GM23248 (cell line): ENCODE measurements at regions not wholly inside any gene's neighbourhood (a gene's known extent, or its start where the extent isn't known, plus 50 kb on each side); places are given as distances from the start of the nearest gene placed in this dataset.

ENCODE experiments used
- EZH2 ChIP-seq: fragments of 200-600 bp; sonication (generic); IDR thresholded peaks from 2 replicates; pipeline ENCODE4 v1.6.1; 2018; ENCODE audit warnings: antibody characterized with exemption, mild to moderate bottlenecking; ENCODE audit not compliant: insufficient read depth, poor library complexity, severe bottlenecking
- EZH2phosphoT487 ChIP-seq: fragments of 200-600 bp; sonication (generic); IDR thresholded peaks from 2 replicates; pipeline ENCODE4 v1.6.1; 2018; ENCODE audit warnings: antibody characterized with exemption, moderate library complexity, mild to moderate bottlenecking, low read depth; ENCODE audit not compliant: insufficient read depth

DNA sequence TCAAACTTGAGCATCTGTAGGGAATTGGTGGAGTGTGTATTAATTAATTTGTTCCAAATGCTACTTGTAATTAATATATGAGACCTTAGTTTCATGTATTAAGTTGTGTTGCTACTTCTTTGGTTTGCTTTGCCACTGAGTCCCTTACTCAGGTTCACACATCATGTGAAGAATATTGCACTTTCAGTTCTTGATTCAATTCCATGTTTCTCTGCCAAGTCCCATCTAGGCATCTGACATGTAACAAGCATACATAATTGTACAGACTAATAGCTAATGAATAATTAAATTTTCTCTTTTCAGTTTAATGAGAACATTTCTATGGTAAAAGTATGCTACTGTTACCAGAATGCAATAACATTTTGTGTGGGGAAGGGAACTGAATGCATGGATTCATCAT, 640.0 kb downstream of the TMTC2 start:
- no peak for TF ChIP-seq EZH2phosphoT487
- no peak for TF ChIP-seq EZH2
